Smooth muscle cell (in vitro differentiated cells): ENCODE measurements at regions not wholly inside any gene's neighbourhood (a gene's known extent, or its start where the extent isn't known, plus 50 kb on each side); places are given as distances from the start of the nearest gene placed in this dataset.

Experiments used
- DNase-seq: peaks from one replicate; lab custom pipeline; 2025; ENCODE audit not compliant: unreplicated experiment; lab: John Stamatoyannopoulos, UW
- H2AFZ ChIP-seq: fragments of 200-600 bp; sonication (generic); 2 replicates; pipeline ENCODE4 v1.6.0; 2016; ENCODE audit warnings: antibody characterized with exemption, low read depth, mild to moderate bottlenecking
- H3F3A ChIP-seq: fragments of 200-600 bp; sonication (generic); 2 replicates; pipeline ENCODE4 v1.6.0; 2017; ENCODE audit warnings: antibody characterized with exemption, low read depth
- H3K27ac ChIP-seq: fragments of 200-600 bp; sonication (generic); 2 replicates; pipeline ENCODE4 v1.5.1; 2016; ENCODE audit warnings: low read depth, mild to moderate bottlenecking
- H3K27me3 ChIP-seq: fragments of 200-600 bp; sonication (generic); 2 replicates; pipeline ENCODE4 v1.6.1; 2016; ENCODE audit warnings: low read depth, mild to moderate bottlenecking
- H3K36me3 ChIP-seq: fragments of 200-600 bp; sonication (generic); 2 replicates; pipeline ENCODE4 v1.5.1; 2016; ENCODE audit warnings: low read depth
- H3K4me1 ChIP-seq: fragments of 200-600 bp; sonication (generic); 2 replicates; pipeline ENCODE4 v1.5.1; 2016; ENCODE audit warnings: low read depth
- H3K4me2 ChIP-seq: fragments of 200-600 bp; sonication (generic); 2 replicates; pipeline ENCODE4 v1.6.0; 2016; ENCODE audit warnings: mild to moderate bottlenecking
- H3K4me3 ChIP-seq: fragments of 200-600 bp; sonication (generic); 2 replicates; pipeline ENCODE4 v1.5.1; 2016; ENCODE audit warnings: mild to moderate bottlenecking
- H3K79me2 ChIP-seq: fragments of 200-600 bp; sonication (generic); 2 replicates; pipeline ENCODE4 v1.6.0; 2016; ENCODE audit warnings: low read depth, mild to moderate bottlenecking
- H3K9ac ChIP-seq: fragments of 200-600 bp; sonication (generic); 2 replicates; pipeline ENCODE4 v1.6.0; 2016; ENCODE audit warnings: low read depth
- H3K9me3 ChIP-seq: fragments of 200-600 bp; sonication (generic); replicated peaks from 2 replicates; pipeline ENCODE4 v1.5.1; 2016; ENCODE audit warnings: low read depth
- H4K20me1 ChIP-seq: fragments of 200-600 bp; sonication (generic); 2 replicates; pipeline ENCODE4 v1.6.0; 2016; ENCODE audit warnings: low read depth
- WGBS: methylation state at CpG from one replicate; pipeline ENCODE4 v1.1.7; 2016; ENCODE audit warnings: low lambda C conversion rate; 5-methylcytosine and 5-hydroxymethylcytosine counted together
- TF ChIP-seq, protein P1 (sequence below): fragments of 200-600 bp; sonication (generic); IDR thresholded peaks from 2 replicates; pipeline ENCODE4 v1.5.1; 2017; ENCODE audit warnings: borderline replicate concordance, mild to moderate bottlenecking, antibody characterized with exemption; ENCODE audit not compliant: insufficient read depth, poor library complexity, severe bottlenecking

GRCh38 chr2:191572319-191572718 is 105.6 kb upstream of the NABP1 start:
- WGBS = 87% methylated on average over 5 of the region's 5 CpGs

DNA sequence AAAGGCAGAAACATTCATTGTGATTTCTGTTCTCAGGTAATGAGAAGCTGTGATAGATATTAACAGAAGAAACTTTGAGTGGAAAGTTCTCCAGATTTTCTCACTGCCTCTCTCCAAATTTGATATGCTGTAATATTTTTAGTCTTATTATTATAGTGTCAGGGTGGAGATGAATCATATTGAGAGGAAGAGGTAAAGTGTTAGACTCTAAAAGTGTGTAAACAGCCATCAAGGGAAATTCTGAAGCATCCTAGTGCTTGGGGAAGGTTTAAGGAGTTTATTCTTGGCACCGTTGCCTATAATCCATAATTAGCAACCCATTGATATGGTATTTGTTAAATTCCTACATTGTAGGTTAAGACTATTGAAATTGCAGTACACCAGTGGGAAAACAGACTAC is 104.7 kb upstream of the NABP1 start:
- Histone ChIP-seq H3K79me2 (no peaks in the 10 kb centered on the region), H2AFZ (no peak overlapping the region), H3F3A (no peaks in the 10 kb centered on the region), H3K27ac (no peak overlapping the region), H3K36me3 (no peaks in the 10 kb centered on the region), H4K20me1 (no peaks in the 10 kb centered on the region), H3K4me3 (no peak overlapping the region), H3K4me1 (peaks cover 11% of the 10 kb centered on the region), H3K27me3 (no peaks in the 10 kb centered on the region), H3K9ac (no peak overlapping the region), H3K9me3 (no peaks in the 10 kb centered on the region), H3K4me2 (no peak overlapping the region)
- no peak for DNase-seq
- 97% methylated on average over 1 of the region's 1 CpG for WGBS
- TF ChIP-seq, protein P1, sequence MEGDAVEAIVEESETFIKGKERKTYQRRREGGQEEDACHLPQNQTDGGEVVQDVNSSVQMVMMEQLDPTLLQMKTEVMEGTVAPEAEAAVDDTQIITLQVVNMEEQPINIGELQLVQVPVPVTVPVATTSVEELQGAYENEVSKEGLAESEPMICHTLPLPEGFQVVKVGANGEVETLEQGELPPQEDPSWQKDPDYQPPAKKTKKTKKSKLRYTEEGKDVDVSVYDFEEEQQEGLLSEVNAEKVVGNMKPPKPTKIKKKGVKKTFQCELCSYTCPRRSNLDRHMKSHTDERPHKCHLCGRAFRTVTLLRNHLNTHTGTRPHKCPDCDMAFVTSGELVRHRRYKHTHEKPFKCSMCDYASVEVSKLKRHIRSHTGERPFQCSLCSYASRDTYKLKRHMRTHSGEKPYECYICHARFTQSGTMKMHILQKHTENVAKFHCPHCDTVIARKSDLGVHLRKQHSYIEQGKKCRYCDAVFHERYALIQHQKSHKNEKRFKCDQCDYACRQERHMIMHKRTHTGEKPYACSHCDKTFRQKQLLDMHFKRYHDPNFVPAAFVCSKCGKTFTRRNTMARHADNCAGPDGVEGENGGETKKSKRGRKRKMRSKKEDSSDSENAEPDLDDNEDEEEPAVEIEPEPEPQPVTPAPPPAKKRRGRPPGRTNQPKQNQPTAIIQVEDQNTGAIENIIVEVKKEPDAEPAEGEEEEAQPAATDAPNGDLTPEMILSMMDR = no peak

More at GRCh38 chr2:191572319-191572718, 105.6 kb upstream of the NABP1 start:
- H3K9me3 ChIP-seq = no peaks in the 10 kb centered on the region
- no peak overlapping the region for H3K4me3 ChIP-seq
- no peaks in the 10 kb centered on the region for H4K20me1 ChIP-seq
- no peaks in the 10 kb centered on the region for H3K79me2 ChIP-seq
- peaks cover 11% of the 10 kb centered on the region for H3K4me1 ChIP-seq
- no peak for DNase-seq
- no peaks in the 10 kb centered on the region for H3K36me3 ChIP-seq
- no peaks in the 10 kb centered on the region for H3F3A ChIP-seq
- no peak overlapping the region for H3K27ac ChIP-seq
- H3K4me2 ChIP-seq = peak overlapping the region; percentile 89
- peak overlapping the region; percentile 99 for H2AFZ ChIP-seq
- H3K9ac ChIP-seq = no peak overlapping the region
- TF ChIP-seq, protein P1 = no peak
- no peaks in the 10 kb centered on the region for H3K27me3 ChIP-seq

GRCh38 chr2:191574232-191574631 is 103.7 kb upstream of the NABP1 start:
- no peak overlapping the region for H3K4me2 ChIP-seq
- no peak overlapping the region for H3K9ac ChIP-seq
- no peak overlapping the region for H3K4me3 ChIP-seq
- H3K79me2 ChIP-seq = no peaks in the 10 kb centered on the region
- no peaks in the 10 kb centered on the region for H3K36me3 ChIP-seq
- H3K27ac ChIP-seq = no peak overlapping the region
- TF ChIP-seq, protein P1 = no peak
- no peaks in the 10 kb centered on the region for H4K20me1 ChIP-seq
- H3K9me3 ChIP-seq = no peaks in the 10 kb centered on the region
- H2AFZ ChIP-seq = no peak overlapping the region
- no peaks in the 10 kb centered on the region for H3K27me3 ChIP-seq
- peaks cover 11% of the 10 kb centered on the region for H3K4me1 ChIP-seq
- DNase-seq = no peak
- 75% methylated on average over 2 of the region's 2 CpGs for WGBS
- no peaks in the 10 kb centered on the region for H3F3A ChIP-seq

- Histone ChIP-seq H4K20me1 (no peaks in the 10 kb centered on the region), H3K27me3 (no peaks in the 10 kb centered on the region), H3K4me1 (no peaks in the 10 kb centered on the region), H3K36me3 (no peaks in the 10 kb centered on the region), H3K4me2 (no peak overlapping the region), H3K9me3 (no peaks in the 10 kb centered on the region), H3F3A (no peaks in the 10 kb centered on the region), H2AFZ (no peak overlapping the region), H3K4me3 (no peak overlapping the region), H3K79me2 (no peaks in the 10 kb centered on the region), H3K27ac (no peak overlapping the region), H3K9ac (no peak overlapping the region)
- TF ChIP-seq, protein P1 = no peak
- no peak for DNase-seq
- WGBS = 97% methylated on average over 2 of the region's 2 CpGs
Measured at GRCh38 chr2:191577605-191578004, 100.3 kb upstream of the NABP1 start.
